AML-193 (cell line): ENCODE measurements at regions not wholly inside any gene's neighbourhood (a gene's known extent, or its start where the extent isn't known, plus 50 kb on each side); places are given as distances from the start of the nearest gene placed in this dataset.

Experiments
- DNase-seq, 2 experiments: peaks; one replicate each; lab custom pipeline; 2025; lab: John Stamatoyannopoulos, UW

DNA sequence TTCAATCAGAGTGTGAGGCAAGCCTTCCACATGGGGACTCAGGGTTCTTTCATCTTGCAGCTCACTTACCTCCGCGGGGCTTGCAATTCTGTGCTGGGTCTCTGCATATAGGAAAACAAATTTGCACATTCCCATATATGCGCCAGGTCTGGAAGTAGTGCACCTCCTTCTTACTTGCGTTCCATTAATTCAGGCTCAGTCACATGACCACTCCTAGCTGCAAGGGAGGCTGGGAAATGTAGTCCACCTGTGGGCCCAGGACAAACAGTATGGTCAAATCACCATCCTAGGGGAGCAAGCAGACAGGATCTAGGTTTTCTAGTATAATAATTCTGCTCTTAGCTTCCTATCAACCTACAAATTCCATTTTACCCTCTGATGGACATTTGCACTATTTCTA is 160.4 kb downstream of the AACS start:
- DNase-seq = no peak

DNA sequence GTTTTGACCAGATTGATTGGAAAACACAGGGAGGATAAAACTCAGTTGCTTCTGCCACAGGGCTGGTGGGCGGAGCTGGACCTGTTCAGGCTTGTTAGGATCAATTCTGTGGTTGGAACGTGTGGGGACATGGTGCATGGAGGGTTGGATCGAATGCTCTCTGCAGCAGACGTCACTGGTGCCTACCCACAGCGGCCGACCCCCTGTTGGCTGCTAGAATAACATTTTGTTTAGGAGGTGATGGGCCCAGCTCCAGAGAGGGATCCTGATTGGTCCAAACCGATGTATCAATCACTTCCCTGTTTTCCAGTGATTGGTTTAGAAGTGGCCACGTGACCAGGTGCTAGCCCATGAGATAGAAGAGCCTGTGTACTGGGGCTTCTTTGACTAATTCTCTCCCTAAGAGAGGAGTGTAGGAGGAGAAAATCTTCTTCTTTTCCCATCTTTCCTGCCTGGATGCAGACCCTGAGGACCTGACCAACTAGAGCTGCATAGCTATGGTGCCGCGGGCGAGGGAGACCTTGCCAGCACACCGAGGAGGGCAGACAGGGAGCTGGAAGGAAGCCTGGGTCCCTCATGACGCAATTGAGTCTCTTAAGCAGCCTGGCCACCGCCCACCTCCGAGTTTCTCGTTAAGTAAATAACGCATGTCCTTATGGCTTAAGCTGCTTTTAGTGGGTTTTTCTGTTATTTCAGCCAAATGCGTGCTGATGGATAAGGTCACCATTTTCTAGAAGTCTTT is 163.5 kb downstream of the AACS start:
- DNase-seq = no peak

DNA sequence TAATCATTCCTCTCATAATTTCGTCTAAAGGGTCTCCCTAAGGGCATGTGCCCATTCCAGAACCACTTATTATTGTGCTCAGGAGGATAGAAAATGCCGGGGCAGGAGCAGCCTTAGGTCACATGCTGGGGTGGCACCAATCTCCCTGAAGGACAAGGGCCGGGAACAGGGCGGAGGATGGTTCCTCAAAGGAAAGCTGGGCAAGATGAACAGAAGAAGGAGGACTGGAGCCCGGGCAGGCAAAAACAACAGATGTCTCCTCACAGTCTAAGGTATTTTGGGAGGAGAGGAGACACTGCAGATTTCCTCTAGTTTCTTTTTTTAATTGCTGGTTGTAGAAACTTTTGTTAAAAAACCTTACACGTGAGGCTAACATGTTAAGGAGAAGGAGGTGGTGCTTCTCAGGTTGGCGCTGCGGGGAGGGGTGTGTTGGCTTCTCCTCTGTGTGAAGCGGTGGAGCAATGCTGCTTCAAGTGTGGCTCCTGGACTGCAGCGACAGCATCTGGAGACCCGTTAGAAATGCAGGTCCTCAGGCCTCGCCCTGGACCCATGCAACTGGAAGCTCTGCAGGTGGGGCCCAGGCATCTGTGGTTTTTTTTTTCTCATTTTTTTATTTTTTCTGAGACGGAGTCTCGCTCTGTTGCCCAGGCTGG is 164.8 kb downstream of the AACS start:
- no peak for DNase-seq

DNA sequence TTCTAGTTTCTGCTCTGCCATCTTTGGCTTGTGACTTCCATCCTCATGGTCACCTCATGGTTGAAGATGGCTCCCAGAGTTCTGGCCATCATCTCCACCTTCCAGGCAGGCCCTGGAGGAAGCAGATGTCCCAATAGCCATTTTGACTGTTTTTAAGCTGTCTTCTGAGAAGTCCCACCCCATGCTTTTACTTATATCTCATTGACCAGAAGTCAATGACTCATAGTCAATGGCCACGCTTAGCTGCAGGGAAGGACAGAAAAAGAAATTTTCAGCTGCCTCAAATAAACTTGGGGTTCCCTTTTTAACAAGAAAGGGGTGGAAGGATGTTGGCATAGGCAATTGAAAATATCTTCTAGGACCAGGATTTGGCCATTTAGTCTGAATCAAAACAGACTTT is 168.1 kb downstream of the AACS start:
- no peak for DNase-seq

DNA sequence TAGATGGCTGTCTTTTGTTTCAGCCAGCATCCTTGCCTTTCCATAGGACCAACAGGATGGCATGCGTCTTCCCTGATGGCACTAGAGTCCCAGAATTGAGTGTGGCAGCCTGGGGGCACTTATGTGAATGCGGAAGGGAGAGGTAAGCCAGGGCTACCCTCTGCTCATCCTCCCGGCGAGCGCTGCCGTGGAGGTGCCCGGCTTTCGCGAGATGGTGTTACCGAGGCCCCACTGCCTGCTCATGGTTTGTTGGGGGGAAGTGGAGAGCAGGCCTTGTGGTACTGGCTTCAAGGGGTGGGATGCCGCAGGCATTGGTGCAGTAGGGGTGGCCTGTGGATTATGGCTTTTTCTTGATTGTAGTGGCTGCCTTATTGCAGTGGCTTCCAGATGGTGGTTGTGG is 174.3 kb downstream of the AACS start:
- DNase-seq = no peak

DNA sequence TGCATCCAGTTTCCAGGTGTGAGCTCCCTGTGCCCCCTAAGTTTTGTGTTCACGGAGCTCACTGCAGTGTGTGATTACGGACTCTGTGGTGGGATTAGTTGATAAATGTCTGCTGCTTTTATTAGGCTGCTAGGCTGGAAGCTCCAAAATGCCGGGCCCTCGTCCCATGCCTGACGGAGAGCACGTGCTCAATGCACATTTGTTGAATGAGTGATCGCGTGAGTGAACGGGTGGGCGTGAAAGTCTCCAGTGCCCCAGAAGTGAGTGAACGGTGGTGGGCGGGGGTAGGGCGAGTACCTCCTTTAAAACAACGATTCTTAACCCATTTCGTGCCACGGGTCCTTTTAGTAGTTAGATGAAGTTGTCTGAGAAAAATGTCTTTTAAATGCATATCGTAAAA is 175.5 kb downstream of the AACS start:
- no peak for DNase-seq

DNA sequence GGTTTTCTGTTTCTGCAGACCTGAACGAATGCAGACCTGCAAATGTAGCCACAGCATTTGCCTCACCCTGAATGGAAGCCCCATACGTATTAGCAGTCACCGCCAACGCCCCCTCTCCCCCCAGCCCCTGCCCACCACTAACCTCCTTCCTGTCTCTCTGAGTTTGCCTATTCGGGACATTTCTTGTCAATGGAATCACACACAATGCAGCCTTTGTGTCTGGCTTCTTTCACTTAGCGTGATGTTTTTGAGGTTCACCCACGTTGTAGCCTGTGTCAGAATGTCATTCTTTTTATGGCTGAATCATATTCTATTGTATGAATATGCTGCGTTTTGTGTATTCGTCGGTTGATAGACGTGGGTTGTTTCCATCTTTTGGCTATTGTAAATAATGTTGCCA is 178.6 kb downstream of the AACS start:
- DNase-seq = no peak

DNA sequence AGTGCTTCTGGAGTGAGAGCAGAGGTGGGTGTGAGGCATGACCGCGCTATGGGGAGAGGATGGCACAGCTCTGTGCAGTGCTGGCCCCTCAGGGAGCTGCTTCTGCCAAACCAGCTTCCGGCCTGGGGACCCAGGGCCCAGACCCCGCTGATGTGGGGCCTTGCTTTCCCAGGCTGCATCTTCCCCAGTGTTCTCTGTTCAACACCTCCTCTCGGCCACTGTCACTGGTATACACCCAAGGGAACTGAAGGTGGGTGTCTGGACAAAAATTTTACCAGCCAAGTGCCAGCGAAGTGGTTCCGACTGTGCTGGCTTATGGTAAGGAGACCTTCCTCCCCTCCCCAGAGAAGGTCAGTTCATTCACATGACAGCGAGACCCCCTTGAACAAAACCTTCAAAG is 179.1 kb downstream of the AACS start:
- no peak for DNase-seq

DNA sequence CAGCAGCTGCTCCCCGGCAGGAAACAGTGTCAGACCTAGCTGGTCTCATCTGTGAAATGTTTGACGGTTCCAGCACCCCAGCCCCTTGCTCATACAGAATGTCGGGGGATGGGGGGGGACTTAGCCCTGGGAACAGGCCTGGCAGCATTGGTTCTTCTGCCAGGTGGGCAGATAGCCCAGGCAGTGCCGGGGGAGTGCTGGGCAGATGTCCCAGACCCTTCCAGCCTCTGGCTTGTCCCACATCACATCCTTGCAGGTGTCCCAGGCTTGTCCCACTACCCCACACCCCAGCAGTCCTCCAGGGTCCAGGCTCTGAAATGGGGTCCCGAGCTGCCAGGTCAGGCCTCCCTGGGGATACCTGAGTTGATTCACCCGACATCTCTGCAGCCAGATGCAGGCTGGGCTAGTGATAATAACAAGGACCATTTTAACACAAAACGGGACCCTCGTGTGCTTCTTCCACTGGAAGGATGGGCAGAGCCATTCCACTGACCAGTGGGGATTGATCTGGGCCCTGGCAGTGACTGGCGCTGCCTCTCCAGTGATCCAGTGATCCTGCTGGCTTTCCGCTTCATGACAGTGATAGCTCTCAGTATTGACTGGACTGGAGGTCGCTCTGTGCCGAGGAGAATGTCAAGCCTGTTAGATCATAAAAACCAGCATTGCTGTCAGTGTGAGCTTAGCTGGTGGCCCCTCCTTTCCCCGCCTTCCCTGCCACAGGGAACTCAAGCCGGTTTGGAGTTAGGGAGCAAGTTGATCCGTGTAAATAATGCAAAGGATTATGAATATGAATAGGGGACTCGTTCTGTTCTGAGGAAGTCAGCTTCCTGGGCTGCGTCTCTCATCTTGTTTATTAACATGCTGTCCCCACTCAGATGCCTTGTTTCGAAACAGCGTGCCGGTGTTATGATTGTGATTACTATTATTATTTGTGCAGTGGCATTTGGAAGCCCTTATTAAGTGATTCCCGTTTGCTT is 180.6 kb downstream of the AACS start:
- DNase-seq = no peak

DNA sequence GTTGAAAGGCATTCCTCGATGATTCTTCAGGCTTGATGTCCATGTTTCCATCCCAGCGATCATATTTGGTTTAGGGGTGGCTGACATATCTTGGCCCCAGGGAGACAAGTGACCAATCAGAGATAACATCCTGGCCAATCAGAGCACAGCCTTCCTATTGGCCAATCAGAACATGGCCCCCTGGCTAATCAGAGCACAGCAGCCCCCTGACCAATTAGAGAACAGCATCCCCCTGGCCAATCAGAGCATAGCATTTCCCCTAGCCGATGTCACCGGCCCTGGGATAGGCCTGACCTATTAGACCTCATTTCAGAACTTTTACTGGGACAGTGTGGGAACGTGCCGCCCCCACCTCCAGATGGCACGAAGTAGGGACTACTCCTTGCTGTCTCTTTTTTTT is 182.2 kb downstream of the AACS start:
- DNase-seq = no peak

DNA sequence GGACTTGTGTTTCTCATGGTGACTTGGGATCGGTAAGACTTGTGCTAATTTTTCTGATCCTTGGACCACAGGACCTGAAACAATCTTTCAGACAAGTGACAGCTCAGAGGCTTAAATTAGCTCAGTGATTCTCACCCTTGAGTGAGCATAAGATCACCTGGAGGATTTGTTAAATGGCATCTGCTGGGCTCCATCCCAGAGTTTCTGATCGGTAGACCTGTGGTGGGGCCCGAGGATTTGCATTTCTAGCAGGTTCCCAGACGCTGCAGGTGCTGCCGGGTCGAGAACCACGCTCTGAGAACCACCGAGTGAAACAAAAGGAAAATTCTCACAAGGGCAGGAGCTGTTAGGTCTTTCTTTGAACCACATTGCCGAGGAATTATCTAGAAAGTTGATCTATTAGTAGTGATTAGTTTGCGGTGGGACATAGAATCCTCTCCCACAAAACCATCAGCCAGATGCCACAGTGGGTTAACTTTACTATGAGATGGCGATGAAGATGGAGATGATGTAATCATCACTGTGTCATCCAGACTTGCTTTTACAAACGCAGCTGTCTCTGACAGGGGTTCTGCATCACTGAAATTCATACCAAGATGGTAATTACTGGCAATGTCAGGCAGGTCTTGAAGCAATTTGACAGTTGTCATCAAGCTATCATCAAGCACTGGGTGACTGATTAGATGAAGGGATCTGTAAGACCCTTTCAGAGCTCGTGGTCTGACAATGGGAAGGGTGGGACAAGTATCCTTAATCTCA is 184.0 kb downstream of the AACS start:
- no peak for DNase-seq

DNA sequence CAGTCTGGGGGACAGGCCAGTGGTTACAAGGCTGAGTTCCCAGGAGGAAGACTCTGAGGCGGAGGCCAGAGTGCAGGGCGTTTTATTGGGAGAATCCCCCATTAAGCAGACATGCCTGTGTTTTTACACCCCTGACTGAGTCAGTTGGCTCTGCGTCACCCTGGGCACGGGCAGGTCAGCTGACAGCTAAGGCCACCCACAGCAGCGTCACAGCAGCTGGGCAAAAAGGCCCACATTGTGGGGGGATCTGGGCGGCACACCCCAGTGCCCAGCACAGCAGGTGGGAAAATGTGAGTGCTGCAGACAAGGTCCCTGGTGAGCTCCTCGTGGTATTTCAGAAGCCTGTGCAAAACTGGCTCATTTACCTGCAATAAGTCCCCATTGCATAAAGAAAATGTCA is 184.7 kb downstream of the AACS start:
- no peak for DNase-seq

DNA sequence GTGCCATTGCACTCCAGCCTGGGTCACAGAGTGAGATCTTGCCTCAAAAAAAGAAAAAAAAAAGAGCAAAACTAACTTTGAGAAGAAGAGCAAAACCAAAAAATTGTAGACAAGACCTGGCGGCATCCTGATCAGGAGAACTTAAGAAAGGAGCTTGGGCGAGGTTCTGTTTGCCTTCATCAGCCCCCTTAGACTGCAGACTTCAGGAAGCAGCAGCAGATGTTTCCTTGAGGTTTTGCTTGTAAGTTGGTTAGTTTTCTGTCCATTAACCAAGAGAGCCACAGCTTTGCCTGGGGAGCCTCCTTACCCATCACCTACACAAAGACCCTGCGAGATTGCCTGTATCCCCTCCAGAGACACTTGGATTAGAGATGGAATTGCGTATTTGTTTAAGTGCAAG is 189.0 kb downstream of the AACS start:
- DNase-seq = no peak

DNA sequence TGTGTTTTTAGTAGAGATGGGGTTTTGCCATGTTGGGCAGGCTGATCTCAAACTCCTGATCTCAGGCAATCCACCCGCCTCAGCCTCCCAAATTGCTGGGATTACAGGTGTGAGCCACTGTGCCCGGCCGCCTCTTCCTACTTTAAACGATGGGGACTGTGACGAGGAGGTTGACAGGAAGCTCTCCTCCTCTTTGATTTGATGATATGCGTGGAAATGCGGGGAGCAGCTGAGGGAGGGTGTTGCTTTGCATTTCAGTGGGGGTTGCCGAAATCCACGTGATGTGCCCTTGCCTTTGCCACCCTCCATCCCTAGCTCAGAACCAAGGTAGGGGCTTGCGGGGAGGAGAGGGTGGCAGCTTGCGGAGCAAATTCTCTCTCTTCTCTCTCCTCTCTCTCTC is 189.6 kb downstream of the AACS start:
- no peak for DNase-seq

DNA sequence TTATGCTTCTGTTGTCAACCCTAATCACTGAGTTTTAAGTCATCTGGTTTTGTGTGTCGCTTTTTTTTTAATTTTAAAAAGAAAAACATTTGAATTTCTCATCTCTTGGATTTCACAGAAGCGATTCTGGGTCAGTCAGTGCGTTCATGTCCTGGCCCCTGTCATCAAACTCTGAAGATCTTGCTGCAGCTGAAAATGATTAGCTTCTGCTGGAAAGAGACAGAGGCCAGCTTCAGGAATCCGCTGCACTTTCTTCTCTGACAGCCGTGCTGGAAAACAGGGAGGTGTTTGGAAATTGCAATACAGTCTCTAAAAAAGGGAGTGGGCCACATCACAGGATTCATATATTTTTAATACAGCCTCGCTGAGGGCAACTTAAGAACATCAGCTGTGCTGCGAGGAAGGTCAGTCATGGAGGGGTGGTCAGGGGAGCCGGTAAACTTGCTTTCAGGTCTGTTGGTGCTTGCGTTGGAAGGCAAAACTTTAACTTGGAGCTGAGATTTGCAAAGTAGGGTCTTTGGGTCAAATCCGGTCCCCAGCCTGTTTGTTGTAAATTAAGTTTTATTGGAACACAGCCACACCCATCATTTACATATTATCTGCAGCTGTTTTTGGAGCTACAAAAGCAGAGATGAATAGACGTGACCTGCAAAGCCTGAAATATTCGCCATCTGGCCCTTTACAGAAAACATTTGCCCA is 190.8 kb downstream of the AACS start:
- DNase-seq = no peak

DNA sequence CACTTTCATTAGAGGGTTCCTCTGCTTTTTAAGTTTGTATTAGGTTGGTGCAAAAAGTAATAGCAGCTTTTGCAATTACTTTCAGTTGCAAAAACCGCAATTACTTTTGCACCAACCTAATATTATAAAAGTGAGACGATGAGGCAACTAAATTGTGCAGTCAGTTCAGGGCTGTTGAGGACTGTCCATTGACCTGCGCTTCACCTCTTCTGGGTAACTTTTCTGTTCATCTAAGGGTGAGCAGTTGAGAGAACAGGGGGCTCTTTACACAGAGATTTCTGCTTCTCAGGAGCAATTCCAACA is 191.3 kb downstream of the AACS start:
- DNase-seq = no peak

DNA sequence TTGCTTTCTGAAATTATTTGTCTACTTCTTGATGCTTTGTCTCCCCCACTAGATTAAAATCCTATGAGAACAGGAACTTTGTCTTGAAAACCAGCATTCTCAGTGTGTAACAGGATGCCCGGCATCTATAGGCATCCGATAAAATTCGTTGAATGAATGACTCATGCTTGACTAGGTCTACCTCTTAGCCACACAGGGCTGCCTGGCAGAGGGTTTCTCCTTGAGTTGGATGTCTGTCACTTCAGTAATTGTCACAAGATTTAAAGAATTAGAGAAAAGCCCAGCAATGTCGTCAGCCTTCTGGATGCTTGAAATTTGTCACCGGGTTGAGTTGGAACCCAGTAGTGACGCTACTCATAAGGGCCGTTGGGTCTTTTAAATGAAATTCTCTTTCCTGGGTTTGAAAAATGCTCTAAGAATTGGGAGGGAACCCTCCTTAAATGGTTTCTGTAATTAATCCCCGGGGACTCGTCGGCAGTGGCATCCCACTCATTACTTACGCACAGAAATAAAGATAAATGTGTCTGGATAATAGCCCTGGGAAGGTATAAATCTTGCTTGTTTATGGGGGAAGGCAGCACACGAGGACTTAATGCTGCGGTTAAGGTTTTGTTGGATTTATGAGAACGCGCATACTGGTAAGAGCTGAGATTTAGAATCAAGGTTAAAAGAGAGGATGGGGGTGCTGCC is 194.1 kb downstream of the AACS start:
- no peak for DNase-seq

DNA sequence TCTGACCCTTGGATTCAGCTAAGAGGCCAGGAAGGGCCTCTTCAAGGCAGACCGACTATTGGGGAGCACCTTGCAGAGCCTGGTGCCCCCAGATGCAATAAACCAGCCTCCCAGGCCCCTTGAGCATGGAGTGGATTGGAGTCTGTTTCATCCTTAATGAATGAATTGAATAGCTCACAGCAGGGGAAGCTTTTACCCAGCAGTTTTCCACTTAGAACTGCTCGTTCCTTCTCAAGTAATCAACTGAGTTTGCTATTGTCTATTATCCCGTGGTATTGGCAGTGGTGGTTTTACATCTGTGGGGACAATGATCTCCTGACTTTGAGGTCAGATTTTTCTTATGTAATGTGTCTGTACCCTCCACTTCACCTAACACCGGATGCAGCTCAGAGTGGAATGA is 197.6 kb downstream of the AACS start:
- DNase-seq = no peak

DNA sequence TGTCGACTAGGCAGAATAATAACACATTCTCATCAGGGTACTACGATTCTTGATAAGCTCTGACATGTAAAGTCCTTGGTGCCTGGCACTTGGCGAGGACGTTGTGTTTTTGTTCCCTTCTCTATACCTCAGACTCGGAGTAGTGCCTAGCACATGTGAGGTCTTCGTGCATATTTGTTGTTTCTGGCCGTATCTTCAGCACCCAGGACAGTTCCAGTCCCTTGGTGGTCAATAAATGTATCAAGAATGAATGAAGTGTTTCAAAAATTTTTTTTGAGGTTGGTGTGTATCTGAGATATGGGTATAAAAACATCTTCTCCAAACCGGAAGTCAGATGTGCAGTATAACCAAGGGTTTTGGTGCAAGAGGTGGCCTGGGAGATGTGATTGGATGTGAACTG is 198.2 kb downstream of the AACS start:
- DNase-seq = no peak

DNA sequence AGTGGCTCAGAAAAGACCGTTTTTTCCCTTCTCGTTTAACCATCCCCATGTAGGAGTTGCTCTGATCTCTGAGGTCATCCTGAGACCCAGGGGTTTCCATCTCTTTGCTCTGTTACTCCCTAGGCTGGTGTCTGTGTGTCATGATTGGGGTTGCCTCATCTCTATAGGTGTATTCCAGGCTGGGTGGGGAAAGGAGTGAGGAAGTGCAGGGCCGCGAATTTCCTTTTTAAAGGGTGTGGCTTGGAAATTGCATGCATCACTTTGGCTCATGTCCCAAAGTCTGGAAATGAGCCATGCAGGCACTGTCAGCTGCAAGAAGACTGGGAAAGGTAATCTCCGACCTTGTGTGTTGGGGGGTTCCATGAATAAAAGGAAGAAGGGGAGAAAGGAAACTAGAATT is 201.9 kb downstream of the AACS start:
- DNase-seq = no peak

DNA sequence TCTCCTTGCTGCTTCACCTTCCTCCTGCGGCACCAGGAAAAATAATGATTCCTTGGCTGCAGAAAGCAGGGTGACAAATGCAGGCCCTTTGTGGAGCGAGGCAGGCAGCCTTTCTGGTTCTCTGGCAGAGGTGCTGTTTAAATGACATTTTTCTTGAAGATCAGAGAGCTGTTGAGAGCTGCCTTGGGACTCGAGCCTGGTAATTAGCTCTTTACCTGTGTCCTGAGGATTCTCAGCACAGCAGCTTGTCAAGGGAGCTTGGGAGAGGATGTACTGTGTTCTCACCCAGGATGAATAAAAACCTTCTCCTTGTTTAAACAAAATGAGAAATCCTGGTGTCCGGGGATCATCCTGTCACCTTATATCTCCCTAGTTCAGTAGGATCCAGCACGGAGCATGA is 204.0 kb downstream of the AACS start:
- no peak for DNase-seq
